HL-60 (cell line): ENCODE measurements at regions not wholly inside any gene's neighbourhood (a gene's known extent, or its start where the extent isn't known, plus 50 kb on each side); places are given as distances from the start of the nearest gene placed in this dataset.

Source experiments
- DNase-seq, 2 experiments: peaks; one replicate each; pipeline ENCODE4 v3.0.0-alpha.2; 2010 to 2020; ENCODE audit warnings: low read depth in 1 of 2, low spot score in 1 of 2
- H3K27ac ChIP-seq: fragments of 250-450 bp; sonication (Bioruptor Pico); replicated peaks from 2 replicates; pipeline ENCODE4 v1.5.1; 2020; ENCODE audit warnings: mild to moderate bottlenecking, moderate library complexity
- H3K27me3 ChIP-seq: fragments of 250-450 bp; sonication (Bioruptor Pico); 2 replicates; pipeline ENCODE4 v1.5.1; 2021; ENCODE audit warnings: mild to moderate bottlenecking, moderate library complexity; ENCODE audit not compliant: insufficient read depth, poor library complexity, severe bottlenecking
- H3K4me3 ChIP-seq: replicated peaks from 2 replicates; pipeline ENCODE4 v1.5.1; 2011; ENCODE audit warnings: mild to moderate bottlenecking, control low read depth, low read length; ENCODE audit not compliant: insufficient read depth
- GABPA ChIP-seq: IDR thresholded peaks from 2 replicates; pipeline ENCODE4 v1.6.1; 2012; ENCODE audit warnings: low read depth
- POLR2AphosphoS5 ChIP-seq: IDR thresholded peaks from 2 replicates; pipeline ENCODE4 v1.6.1; 2012; ENCODE audit warnings: low read depth
- SPI1 ChIP-seq: IDR thresholded peaks from 2 replicates; pipeline ENCODE4 v1.6.1; 2012; ENCODE audit warnings: low read depth, mild to moderate bottlenecking, borderline replicate concordance
- TF ChIP-seq, protein P1 (sequence below): IDR thresholded peaks from 2 replicates; pipeline ENCODE4 v1.6.1; 2012; ENCODE audit warnings: low read depth; ENCODE audit not compliant: insufficient replicate concordance
- TF ChIP-seq, protein P2 (sequence below): IDR thresholded peaks from one replicate; pipeline ENCODE4 v1.5.1; 2011; ENCODE audit warnings: low read length, control low read depth, inconsistent platforms; ENCODE audit not compliant: insufficient read depth

DNA sequence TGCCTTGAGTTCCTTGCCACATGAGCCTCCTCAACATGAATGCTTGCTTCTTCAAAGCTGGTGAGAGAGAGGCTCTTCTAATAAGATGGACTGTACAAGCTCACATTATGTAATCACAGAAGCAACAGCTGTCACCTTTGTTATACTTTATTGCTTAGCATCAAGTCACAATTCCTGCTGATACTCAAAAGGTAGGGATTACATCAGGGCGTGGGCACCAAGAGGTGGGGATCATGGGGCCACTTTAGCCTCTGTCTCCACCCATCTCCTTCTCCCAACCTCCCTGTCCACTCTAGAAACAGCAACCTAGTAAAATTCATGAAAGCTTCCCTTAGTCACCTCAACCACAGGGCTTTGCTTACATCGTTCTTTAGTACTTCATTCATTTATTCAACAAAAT, 95.9 kb downstream of the FAM43A start:
- no peak for DNase-seq
- H3K27ac ChIP-seq, result no peak overlapping the region
- H3K4me3 ChIP-seq, result no peak overlapping the region
- no peaks in the 10 kb centered on the region for H3K27me3 ChIP-seq
- TF ChIP-seq SPI1 (no peak), POLR2AphosphoS5 (no peak), GABPA (no peak)
- TF ChIP-seq, protein P1, sequence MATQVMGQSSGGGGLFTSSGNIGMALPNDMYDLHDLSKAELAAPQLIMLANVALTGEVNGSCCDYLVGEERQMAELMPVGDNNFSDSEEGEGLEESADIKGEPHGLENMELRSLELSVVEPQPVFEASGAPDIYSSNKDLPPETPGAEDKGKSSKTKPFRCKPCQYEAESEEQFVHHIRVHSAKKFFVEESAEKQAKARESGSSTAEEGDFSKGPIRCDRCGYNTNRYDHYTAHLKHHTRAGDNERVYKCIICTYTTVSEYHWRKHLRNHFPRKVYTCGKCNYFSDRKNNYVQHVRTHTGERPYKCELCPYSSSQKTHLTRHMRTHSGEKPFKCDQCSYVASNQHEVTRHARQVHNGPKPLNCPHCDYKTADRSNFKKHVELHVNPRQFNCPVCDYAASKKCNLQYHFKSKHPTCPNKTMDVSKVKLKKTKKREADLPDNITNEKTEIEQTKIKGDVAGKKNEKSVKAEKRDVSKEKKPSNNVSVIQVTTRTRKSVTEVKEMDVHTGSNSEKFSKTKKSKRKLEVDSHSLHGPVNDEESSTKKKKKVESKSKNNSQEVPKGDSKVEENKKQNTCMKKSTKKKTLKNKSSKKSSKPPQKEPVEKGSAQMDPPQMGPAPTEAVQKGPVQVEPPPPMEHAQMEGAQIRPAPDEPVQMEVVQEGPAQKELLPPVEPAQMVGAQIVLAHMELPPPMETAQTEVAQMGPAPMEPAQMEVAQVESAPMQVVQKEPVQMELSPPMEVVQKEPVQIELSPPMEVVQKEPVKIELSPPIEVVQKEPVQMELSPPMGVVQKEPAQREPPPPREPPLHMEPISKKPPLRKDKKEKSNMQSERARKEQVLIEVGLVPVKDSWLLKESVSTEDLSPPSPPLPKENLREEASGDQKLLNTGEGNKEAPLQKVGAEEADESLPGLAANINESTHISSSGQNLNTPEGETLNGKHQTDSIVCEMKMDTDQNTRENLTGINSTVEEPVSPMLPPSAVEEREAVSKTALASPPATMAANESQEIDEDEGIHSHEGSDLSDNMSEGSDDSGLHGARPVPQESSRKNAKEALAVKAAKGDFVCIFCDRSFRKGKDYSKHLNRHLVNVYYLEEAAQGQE, result no peak
- TF ChIP-seq, protein P2, sequence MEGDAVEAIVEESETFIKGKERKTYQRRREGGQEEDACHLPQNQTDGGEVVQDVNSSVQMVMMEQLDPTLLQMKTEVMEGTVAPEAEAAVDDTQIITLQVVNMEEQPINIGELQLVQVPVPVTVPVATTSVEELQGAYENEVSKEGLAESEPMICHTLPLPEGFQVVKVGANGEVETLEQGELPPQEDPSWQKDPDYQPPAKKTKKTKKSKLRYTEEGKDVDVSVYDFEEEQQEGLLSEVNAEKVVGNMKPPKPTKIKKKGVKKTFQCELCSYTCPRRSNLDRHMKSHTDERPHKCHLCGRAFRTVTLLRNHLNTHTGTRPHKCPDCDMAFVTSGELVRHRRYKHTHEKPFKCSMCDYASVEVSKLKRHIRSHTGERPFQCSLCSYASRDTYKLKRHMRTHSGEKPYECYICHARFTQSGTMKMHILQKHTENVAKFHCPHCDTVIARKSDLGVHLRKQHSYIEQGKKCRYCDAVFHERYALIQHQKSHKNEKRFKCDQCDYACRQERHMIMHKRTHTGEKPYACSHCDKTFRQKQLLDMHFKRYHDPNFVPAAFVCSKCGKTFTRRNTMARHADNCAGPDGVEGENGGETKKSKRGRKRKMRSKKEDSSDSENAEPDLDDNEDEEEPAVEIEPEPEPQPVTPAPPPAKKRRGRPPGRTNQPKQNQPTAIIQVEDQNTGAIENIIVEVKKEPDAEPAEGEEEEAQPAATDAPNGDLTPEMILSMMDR, result no peak

DNA sequence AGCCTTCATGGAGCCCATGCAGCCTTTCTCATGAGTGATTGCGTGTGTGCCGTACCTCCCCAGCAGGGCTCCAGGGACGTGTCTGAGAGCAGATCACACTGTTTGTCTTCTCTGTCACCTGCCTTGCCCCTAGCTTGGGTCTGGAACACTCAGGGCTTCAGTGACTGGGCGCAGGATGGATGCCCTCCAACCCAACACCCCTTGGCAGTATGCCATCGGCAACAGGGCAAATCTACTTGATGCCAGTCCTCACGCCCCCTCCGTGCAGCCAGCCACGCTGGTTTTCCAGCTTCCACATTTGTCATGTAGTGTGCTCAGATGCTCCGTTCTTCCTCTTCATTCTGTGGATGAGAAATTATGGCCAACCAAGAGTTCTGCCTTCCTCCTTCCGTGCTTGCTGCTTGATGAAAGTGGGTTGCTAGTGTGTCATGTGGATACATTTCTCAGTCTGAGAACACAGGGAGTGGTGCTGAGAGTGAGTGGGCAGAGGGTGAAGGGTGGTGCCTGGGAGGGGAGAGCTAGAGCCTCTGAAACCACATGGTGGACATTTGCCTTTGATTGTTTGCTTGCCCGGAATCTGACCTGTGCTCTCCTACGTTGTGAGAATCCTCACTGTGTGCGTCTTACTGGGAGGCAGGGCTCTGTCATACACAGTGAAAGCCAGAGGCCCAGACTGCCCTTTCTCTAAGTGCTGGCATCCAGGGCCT, 97.2 kb downstream of the FAM43A start:
- TF ChIP-seq, protein P1, result no peak
- TF ChIP-seq POLR2AphosphoS5 (no peak), SPI1 (no peak), GABPA (no peak)
- TF ChIP-seq, protein P2, result no peak
- Histone ChIP-seq H3K27me3 (no peaks in the 10 kb centered on the region), H3K4me3 (no peak overlapping the region), H3K27ac (no peak overlapping the region)
- no peak for DNase-seq

DNA sequence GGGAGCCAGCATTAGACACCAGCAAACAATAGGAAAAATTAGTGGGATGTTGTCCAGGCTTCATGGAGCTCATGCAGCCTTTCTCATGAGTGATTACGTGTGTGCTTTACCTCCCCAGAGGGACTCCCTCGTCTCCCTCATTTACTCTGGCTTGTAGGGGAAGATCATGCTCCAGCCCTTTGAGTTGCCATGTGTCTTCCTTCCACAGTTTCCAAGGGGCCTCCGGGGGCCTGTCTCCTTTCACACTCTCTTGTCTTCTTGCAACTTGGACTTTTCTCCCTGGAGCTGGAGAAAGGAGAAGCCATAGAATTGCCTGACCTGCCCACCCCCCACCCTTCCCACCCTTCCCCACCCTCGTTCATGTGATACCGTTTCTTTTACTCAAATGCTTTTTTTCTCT, 98.7 kb downstream of the FAM43A start:
- DNase-seq, result no peak
- Histone ChIP-seq H3K27ac (no peak overlapping the region), H3K4me3 (no peak overlapping the region), H3K27me3 (no peaks in the 10 kb centered on the region)
- TF ChIP-seq, protein P1, result no peak
- TF ChIP-seq, protein P2, result no peak
- no peak for TF ChIP-seq POLR2AphosphoS5
- TF ChIP-seq SPI1, result no peak
